Neuron (in vitro differentiated cells): ENCODE measurements at regions not wholly inside any gene's neighbourhood (a gene's known extent, or its start where the extent isn't known, plus 50 kb on each side); places are given as distances from the start of the nearest gene placed in this dataset.

Experiments
- H2AFZ ChIP-seq: one replicate; pipeline ENCODE4 v1.6.1; 2013; ENCODE audit warnings: low read depth, mild to moderate bottlenecking, inconsistent platforms, low read length, moderate library complexity
- H3K27me3 ChIP-seq: one replicate; pipeline ENCODE4 v1.6.1; 2013; ENCODE audit warnings: low read length; ENCODE audit not compliant: insufficient read depth
- H3K36me3 ChIP-seq: one replicate; pipeline ENCODE4 v1.6.1; 2013; ENCODE audit warnings: low read length; ENCODE audit not compliant: insufficient read depth
- H3K4me1 ChIP-seq: one replicate; pipeline ENCODE4 v1.6.1; 2013; ENCODE audit warnings: low read length; ENCODE audit not compliant: insufficient read depth
- H3K4me3 ChIP-seq: 2 replicates; pipeline ENCODE4 v1.5.1; 2013; ENCODE audit warnings: mild to moderate bottlenecking, low read length, moderate library complexity
- H3K9me3 ChIP-seq: one replicate; pipeline ENCODE4 v1.6.1; 2013; ENCODE audit warnings: low read length

DNA sequence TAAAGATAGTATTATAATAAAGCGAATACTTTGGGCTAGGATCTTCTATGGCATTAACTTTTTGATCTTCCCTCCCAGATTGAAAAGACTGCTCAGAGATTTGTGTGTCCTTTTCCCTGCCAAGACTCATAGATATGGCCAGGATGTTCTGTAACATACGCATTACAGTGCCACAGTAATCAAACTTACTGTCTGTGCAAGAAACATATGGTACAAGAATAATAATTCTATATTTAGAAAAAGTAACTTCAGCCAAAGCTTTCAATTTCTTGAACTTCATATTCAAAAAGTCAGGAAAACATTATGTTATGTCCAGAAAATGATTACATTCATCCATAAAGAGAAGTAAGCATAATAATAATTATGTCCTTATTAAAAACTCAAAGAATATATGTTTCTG is 100.9 kb upstream of the GUCY1A1 start:
- H3K4me1 ChIP-seq, result no peaks in the 10 kb centered on the region
- H3K4me3 ChIP-seq, result no peak overlapping the region
- no peaks in the 10 kb centered on the region for H3K36me3 ChIP-seq
- no peak overlapping the region for H2AFZ ChIP-seq
- H3K27me3 ChIP-seq, result no peaks in the 10 kb centered on the region
- H3K9me3 ChIP-seq, result no peaks in the 10 kb centered on the region

DNA sequence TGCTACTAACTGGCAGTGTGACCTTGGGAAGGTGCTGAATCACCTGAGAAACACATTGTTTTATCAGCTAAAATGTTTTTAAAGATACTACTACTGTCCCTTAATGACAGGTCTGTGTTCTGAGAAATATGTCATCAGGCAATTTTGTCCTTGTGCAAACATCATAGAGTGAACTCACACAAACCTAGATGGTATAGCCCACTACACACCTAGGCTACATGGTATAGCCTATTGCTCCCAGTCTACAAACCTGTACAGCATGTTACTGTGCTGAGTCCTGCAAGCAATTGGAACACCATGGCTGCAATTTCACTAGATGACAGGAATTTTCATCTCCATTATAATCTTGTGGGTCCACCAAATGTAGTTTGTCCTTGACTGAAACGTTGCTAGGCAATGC is 101.3 kb upstream of the GUCY1A1 start:
- H2AFZ ChIP-seq, result no peak overlapping the region
- H3K27me3 ChIP-seq, result no peaks in the 10 kb centered on the region
- no peaks in the 10 kb centered on the region for H3K9me3 ChIP-seq
- no peak overlapping the region for H3K4me3 ChIP-seq
- no peaks in the 10 kb centered on the region for H3K4me1 ChIP-seq
- no peaks in the 10 kb centered on the region for H3K36me3 ChIP-seq

DNA sequence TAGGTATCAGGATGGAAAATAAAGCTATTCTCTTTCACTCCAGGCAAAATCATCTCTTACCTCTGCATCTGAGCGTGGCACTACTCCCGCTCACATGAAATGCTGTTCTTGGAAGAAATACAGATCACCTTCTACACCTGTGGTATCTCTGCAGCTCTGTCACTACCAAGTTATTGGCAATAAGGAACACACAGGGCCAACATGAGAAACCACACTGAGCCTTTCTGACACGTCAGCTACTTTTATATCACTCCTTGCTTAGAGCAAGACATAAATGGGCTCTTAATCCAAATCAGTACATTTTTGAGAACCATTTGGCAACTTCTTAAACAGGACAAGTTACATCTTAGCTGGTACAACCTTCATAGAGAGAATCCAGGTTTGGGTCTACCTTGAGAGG is 101.8 kb upstream of the GUCY1A1 start:
- H2AFZ ChIP-seq, result no peak overlapping the region
- H3K9me3 ChIP-seq, result no peaks in the 10 kb centered on the region
- no peaks in the 10 kb centered on the region for H3K27me3 ChIP-seq
- H3K36me3 ChIP-seq, result no peaks in the 10 kb centered on the region
- H3K4me3 ChIP-seq, result no peak overlapping the region
- no peaks in the 10 kb centered on the region for H3K4me1 ChIP-seq

DNA sequence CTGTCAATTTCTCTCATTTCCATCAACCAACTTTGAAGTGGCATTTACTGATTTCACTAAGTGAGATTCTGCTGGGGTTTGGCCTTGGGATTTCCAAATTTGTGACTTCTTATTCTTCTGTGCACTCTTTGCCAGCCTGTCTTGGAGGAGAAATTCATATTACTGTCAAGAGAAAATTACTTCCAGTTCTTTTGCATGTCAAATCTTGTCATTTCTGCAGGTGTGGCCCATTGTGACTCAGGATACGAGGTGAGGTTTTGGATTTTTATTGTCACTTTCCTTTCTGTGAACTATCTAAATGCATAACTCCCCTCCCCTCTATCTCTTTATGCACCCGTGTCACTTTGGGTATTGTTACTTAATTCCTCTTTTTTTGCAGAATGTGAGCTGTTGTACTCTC is 102.6 kb upstream of the GUCY1A1 start:
- no peaks in the 10 kb centered on the region for H3K4me1 ChIP-seq
- no peak overlapping the region for H2AFZ ChIP-seq
- no peaks in the 10 kb centered on the region for H3K27me3 ChIP-seq
- no peak overlapping the region for H3K4me3 ChIP-seq
- no peaks in the 10 kb centered on the region for H3K9me3 ChIP-seq
- no peaks in the 10 kb centered on the region for H3K36me3 ChIP-seq

DNA sequence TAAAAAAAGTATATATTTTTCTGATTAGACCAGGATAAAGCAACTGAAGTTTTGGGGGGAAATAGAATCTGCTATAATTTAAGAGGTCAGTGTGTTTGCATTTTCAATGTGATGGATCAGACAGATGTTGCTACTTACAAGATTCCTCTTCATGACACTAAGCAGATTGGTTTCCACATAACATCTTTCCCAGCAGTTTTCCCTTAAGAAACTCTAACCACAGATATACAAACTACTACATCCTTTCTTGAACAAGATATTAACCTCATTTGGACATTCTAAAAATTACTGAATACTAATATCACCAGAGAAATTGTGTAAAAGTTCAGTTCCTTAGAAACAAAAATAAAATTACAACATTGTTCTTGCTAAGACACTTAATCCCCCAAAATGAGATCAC is 106.7 kb upstream of the GUCY1A1 start:
- H3K4me1 ChIP-seq, result no peaks in the 10 kb centered on the region
- no peaks in the 10 kb centered on the region for H3K9me3 ChIP-seq
- no peaks in the 10 kb centered on the region for H3K27me3 ChIP-seq
- no peaks in the 10 kb centered on the region for H3K36me3 ChIP-seq
- H2AFZ ChIP-seq, result no peak overlapping the region
- no peak overlapping the region for H3K4me3 ChIP-seq

DNA sequence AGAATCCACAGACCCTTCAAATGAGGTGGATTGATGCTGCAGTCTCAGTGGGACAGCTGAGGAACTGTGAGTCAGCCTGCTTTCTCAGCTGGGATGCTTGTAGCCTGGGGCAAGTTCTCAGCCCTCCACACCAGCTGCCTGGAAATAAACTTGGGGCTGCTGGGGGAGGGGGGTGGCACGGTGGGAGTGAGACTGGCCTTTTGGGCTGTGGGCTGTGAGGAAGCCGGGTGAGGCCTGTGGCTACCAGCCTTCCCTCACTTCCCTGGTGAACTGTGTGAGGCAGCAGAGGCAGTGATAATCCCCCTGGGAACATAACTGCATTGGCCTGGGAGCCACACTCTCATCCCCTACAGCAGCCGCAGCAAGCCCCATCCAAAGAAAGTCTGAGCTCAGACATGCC is 114.5 kb upstream of the GUCY1A1 start:
- Histone ChIP-seq H3K36me3 (no peaks in the 10 kb centered on the region), H3K4me1 (no peaks in the 10 kb centered on the region), H2AFZ (no peak overlapping the region), H3K27me3 (no peaks in the 10 kb centered on the region), H3K9me3 (no peaks in the 10 kb centered on the region), H3K4me3 (no peak overlapping the region)

DNA sequence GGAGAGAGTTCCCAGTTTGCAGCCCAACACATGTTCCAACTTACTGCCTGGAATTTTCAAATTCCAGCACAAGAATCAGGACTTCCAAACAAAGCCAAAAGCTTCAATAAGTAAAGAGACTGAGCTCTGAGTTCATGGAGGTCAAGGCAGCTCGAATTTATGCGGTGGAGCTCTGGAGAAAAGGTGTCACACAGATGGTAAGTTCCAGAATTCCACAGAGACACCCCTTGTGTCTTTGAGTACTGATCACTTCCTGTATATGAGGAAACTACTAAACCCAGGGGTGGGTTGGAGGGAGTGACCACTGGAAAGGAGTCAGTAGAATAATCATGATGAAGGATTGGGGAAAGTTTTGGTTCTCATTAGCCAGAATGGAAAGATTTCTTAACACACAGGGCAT is 118.5 kb upstream of the GUCY1A1 start:
- no peak overlapping the region for H3K4me3 ChIP-seq
- H3K9me3 ChIP-seq, result no peaks in the 10 kb centered on the region
- no peaks in the 10 kb centered on the region for H3K4me1 ChIP-seq
- no peak overlapping the region for H2AFZ ChIP-seq
- H3K36me3 ChIP-seq, result no peaks in the 10 kb centered on the region
- no peaks in the 10 kb centered on the region for H3K27me3 ChIP-seq

DNA sequence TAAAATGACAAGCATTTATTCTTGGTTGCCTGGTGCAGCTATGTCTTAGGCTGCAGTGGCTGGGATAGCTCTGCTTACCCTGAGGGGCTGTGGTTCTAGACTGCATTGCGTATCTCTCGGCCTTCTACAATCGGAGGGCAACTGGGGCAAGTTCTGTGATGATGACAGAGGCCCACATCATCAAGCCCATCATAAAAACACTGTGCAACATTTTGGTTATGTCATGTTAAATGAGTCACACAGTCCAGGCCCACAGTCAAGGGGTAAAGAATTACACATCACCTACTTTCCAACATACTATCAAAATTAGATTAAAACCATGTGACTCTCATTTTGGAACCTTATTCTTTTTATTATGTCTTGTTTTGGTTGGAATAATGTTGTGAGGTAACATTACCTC is 120.2 kb upstream of the GUCY1A1 start:
- H3K9me3 ChIP-seq, result no peaks in the 10 kb centered on the region
- H2AFZ ChIP-seq, result no peak overlapping the region
- no peaks in the 10 kb centered on the region for H3K27me3 ChIP-seq
- H3K36me3 ChIP-seq, result no peaks in the 10 kb centered on the region
- no peak overlapping the region for H3K4me3 ChIP-seq
- no peaks in the 10 kb centered on the region for H3K4me1 ChIP-seq

DNA sequence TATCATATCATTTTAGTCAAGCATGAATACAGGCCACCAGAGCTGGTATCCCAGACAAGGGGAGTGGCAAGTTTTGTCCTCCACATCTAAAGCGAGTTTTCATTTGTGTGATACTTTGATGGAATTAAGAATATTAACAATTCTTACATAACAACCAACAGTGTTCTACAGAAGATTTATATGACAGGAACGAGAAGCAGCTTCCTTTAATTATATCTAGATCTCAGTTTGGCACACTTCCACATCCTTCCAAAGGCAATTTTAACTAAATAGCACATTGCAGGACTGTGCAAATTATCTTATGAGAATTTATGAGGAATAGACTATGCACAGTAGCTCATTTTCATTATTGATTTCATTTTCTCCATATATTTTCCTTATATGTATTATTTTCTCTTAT is 121.2 kb upstream of the GUCY1A1 start:
- H3K36me3 ChIP-seq, result no peaks in the 10 kb centered on the region
- H3K9me3 ChIP-seq, result no peaks in the 10 kb centered on the region
- no peaks in the 10 kb centered on the region for H3K4me1 ChIP-seq
- H2AFZ ChIP-seq, result no peak overlapping the region
- no peaks in the 10 kb centered on the region for H3K27me3 ChIP-seq
- no peak overlapping the region for H3K4me3 ChIP-seq

DNA sequence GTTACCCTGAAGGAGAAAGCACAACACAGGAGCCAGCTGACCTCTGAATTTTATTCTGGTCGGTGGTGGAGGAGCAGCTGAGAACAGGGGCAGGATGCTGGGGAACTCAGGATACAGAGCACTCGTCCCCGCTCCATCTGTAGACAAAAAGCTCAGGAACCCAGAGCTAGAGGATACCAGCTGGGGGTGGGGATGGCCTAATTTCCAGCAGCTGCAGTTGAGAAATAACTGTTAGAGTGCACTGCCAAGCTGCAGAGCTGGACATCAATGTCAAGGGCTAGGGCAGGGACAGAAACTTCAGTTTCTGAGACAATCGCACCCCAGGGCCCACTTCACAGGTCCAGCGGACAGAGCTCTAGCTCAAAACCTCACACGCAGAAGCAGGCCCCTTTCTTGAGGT is 122.1 kb upstream of the GUCY1A1 start:
- no peaks in the 10 kb centered on the region for H3K36me3 ChIP-seq
- H2AFZ ChIP-seq, result no peak overlapping the region
- no peak overlapping the region for H3K4me3 ChIP-seq
- no peaks in the 10 kb centered on the region for H3K9me3 ChIP-seq
- no peaks in the 10 kb centered on the region for H3K27me3 ChIP-seq
- H3K4me1 ChIP-seq, result no peaks in the 10 kb centered on the region

DNA sequence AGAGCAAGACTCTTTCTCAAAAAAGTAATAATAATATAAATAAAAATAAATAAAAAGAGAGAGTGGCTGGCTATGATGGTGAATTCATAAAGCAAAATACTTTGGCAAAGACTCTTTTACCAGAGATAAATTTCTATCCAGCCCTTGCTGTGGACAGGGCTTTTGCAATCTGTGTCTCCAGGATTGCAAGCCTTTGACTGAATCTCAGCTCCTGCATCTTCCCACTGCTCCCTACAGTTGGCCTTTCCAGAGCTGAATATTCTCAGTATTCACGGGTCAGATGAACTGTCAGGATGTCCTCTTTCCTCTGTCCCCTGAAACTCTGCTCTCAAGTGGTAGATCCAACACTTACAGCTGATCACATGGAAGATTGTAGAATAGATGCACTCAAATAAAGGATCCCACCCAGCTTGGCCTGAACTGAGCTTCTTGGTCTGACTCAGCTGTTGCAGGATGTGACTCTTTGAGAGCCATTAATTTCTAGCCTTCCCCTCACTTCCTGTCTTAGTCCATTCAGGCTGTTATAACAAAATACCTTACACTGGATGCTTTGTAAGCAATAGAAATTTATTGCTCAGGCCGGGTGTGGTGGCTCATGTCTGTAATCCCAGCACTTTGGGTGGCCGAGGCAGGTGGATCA is 123.4 kb upstream of the GUCY1A1 start:
- Histone ChIP-seq H3K4me3 (no peak overlapping the region), H3K4me1 (no peaks in the 10 kb centered on the region), H3K9me3 (no peaks in the 10 kb centered on the region), H3K27me3 (no peaks in the 10 kb centered on the region), H2AFZ (no peak overlapping the region), H3K36me3 (no peaks in the 10 kb centered on the region)

DNA sequence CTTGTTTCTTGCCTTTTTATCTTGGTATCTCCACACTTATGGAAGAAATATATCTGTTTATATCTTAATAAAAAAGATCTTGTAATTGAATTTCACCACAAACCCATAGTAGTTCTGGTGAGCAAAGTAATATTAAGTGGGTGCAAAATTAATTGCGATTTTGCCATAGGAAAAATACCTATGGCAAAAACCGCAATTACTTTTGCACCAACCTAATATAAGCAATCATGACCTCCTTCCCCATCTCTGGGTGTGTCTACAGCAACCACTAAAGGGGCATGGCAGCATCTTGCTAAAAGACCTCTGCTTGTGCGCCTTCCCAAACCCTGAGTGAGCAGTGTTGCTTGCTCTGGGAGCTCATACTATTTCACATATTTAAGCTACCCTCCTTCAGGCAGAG is 124.2 kb upstream of the GUCY1A1 start:
- H3K27me3 ChIP-seq, result no peaks in the 10 kb centered on the region
- no peaks in the 10 kb centered on the region for H3K4me1 ChIP-seq
- H3K36me3 ChIP-seq, result no peaks in the 10 kb centered on the region
- no peak overlapping the region for H3K4me3 ChIP-seq
- H3K9me3 ChIP-seq, result no peaks in the 10 kb centered on the region
- no peak overlapping the region for H2AFZ ChIP-seq

DNA sequence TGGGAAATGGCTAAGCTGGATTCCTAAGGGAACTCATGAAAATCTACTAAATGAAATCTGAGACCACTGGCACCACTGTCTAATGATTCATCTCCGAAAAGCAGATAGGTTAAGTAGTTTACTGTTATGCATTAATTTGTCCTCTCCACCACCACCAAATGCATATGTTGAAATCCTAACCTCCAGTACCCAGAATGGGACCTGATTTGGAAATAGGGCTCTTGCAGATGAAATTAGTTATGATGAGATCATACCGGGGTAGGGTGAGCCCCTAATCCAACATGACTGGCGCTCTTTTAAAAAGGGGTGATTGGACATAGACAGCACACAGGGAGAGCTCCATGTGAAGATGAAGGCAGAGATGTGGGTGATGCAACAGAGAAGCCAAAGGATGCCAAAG is 124.9 kb upstream of the GUCY1A1 start:
- Histone ChIP-seq H3K4me1 (no peaks in the 10 kb centered on the region), H3K4me3 (no peak overlapping the region), H3K27me3 (no peaks in the 10 kb centered on the region), H2AFZ (no peak overlapping the region), H3K9me3 (no peaks in the 10 kb centered on the region), H3K36me3 (no peaks in the 10 kb centered on the region)

DNA sequence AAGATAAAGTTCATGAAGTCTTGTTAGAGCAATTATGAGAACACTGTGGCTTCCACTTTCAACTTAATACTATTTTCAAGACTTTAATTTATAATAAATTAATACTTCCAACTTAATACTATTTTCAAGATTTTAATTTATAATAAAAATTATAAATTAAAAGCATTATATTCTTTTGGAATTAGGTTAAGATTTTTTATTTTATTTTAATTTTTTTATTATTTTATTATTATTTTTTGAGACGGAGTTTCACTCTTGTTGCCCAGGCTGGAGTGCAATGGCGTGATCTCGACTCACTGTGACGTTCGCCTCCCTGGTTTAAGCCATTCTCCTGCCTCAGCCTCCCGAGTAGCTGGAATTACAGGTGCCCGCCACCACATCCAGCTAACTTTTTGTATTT is 126.0 kb upstream of the GUCY1A1 start:
- Histone ChIP-seq H3K4me3 (no peak overlapping the region), H2AFZ (no peak overlapping the region)

More for the DNA sequence above, 126.0 kb upstream of the GUCY1A1 start:
- Histone ChIP-seq H3K36me3 (no peaks in the 10 kb centered on the region), H3K9me3 (no peaks in the 10 kb centered on the region), H3K27me3 (no peaks in the 10 kb centered on the region), H3K4me1 (no peaks in the 10 kb centered on the region)
